ENCODE measurements at regions not wholly inside any gene's neighbourhood (a gene's known extent, or its start where the extent isn't known, plus 50 kb on each side); places are given as distances from the start of the nearest gene placed in this dataset.

DNA sequence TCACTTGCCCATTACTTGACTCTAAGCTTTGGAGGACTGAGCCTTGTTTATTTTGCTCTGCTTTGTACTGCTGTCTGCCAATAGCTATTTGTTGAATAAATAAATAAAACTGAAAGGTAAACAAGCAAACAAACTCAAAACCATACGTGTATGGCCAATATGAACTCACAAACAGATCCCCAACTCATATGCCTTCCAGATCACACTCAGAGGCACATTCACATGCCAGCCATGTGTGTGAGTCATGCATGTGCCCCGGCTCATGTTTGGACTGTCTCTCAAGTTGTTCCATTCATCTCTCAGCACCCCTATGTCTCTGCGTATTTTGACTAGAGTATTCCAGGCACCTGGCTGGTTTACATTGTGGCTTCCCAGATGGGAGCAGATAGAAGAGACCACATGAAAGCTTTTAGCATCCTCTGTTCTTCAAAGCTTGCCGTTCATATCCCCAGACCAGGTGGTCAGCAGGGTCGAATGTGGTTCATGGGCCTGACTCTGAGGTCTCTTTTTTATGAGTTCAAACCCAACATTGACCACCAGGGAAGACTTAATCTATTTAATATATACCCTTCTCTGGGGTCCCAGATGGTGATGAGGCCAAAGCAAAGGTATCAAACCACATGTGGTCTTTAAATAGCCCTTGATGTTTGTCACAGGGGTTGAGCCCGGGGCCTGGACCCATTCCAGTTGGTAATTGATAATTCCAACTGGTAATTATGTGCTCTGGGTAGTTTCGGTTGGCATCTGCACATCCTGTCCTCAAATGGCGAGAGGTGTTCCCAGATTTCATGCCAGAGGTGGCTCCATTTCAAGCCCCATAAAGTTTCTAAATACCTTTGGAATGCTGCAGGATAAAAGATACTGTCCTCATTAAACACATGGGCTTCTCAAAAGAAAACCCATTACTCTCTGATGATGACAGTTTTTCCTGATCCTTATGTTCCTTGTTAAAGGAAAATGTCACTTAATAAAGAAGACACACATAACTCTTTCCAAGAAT, 287.3 kb upstream of the MAF start:
- no peak for ATAC-seq
- TF ChIP-seq, protein P1, sequence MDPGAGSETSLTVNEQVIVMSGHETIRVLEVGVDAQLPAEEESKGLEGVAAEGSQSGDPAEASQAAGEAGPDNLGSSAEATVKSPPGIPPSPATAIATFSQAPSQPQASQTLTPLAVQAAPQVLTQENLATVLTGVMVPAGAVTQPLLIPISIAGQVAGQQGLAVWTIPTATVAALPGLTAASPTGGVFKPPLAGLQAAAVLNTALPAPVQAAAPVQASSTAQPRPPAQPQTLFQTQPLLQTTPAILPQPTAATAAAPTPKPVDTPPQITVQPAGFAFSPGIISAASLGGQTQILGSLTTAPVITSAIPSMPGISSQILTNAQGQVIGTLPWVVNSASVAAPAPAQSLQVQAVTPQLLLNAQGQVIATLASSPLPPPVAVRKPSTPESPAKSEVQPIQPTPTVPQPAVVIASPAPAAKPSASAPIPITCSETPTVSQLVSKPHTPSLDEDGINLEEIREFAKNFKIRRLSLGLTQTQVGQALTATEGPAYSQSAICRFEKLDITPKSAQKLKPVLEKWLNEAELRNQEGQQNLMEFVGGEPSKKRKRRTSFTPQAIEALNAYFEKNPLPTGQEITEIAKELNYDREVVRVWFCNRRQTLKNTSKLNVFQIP (CRISPR knock-in tag; IDR thresholded peaks at IDR 0.05; ENCODE audit: borderline replicate concordance, low read depth) = no peak
- no peak for TF ChIP-seq PPARA (CRISPR knock-in tag; IDR thresholded peaks at IDR 0.05; ENCODE audit: borderline replicate concordance)
- TF ChIP-seq SNAI2 (CRISPR knock-in tag; IDR thresholded peaks at IDR 0.05) = no peak
- no peak for TF ChIP-seq RARB (CRISPR knock-in tag; IDR thresholded peaks at IDR 0.05)
- no peak for TF ChIP-seq ZC3H10 (CRISPR knock-in tag; IDR thresholded peaks at IDR 0.05)
- TF ChIP-seq, protein P2, sequence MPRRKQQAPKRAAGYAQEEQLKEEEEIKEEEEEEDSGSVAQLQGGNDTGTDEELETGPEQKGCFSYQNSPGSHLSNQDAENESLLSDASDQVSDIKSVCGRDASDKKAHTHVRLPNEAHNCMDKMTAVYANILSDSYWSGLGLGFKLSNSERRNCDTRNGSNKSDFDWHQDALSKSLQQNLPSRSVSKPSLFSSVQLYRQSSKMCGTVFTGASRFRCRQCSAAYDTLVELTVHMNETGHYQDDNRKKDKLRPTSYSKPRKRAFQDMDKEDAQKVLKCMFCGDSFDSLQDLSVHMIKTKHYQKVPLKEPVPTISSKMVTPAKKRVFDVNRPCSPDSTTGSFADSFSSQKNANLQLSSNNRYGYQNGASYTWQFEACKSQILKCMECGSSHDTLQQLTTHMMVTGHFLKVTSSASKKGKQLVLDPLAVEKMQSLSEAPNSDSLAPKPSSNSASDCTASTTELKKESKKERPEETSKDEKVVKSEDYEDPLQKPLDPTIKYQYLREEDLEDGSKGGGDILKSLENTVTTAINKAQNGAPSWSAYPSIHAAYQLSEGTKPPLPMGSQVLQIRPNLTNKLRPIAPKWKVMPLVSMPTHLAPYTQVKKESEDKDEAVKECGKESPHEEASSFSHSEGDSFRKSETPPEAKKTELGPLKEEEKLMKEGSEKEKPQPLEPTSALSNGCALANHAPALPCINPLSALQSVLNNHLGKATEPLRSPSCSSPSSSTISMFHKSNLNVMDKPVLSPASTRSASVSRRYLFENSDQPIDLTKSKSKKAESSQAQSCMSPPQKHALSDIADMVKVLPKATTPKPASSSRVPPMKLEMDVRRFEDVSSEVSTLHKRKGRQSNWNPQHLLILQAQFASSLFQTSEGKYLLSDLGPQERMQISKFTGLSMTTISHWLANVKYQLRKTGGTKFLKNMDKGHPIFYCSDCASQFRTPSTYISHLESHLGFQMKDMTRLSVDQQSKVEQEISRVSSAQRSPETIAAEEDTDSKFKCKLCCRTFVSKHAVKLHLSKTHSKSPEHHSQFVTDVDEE (CRISPR knock-in tag; IDR thresholded peaks at IDR 0.05) = no peak

DNA sequence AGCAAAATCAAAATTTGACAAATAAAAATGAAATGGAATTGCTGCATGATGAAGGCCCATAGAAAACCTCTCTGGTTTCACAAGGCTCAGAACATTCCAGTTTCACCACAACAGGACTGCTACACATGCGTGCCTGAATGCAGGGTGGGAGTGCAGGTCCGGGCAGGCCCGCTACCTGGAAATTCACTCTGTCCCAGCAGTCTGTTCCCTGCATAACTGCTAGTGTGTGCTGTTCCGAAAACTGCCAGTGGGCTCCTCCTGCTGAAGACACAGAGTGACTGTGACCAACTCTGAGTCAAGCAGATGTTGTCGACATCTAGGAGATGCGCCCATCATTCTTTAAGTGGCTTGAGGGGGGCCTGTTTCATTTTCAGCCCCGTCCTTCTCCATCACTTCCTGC, 284.8 kb upstream of the MAF start:
- no peak for ATAC-seq
- TF ChIP-seq ZFP30 (CRISPR knock-in tag; IDR thresholded peaks at IDR 0.05) = no peak
- TF ChIP-seq, protein P3, sequence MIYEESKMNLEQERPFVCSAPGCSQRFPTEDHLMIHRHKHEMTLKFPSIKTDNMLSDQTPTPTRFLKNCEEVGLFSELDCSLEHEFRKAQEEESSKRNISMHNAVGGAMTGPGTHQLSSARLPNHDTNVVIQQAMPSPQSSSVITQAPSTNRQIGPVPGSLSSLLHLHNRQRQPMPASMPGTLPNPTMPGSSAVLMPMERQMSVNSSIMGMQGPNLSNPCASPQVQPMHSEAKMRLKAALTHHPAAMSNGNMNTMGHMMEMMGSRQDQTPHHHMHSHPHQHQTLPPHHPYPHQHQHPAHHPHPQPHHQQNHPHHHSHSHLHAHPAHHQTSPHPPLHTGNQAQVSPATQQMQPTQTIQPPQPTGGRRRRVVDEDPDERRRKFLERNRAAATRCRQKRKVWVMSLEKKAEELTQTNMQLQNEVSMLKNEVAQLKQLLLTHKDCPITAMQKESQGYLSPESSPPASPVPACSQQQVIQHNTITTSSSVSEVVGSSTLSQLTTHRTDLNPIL (CRISPR knock-in tag; IDR thresholded peaks at IDR 0.05; ENCODE audit: low read depth) = no peak

DNA sequence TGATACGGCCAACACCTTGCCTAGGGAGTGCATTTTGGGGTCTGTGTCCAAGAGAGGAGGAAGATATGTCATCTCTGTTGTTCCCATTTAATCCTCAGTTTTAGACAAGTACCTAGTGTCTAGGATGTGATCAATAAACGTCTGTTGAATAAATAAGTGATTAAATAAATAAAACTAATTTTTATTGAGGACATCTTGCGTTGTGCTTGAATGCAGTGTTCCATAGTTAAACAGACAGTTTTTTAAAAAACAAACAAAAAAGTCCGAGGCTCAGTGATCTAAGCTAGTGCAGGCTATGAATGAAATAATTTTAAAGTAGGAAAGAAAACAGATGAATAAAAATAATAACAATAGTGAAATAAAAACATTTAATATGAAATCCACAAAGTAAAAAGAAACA, 283.0 kb upstream of the MAF start:
- no peak for TF ChIP-seq ZNF565 (CRISPR knock-in tag; conservative IDR thresholded peaks at IDR 0.05; ENCODE audit: low read depth)
- TF ChIP-seq PATZ1 (CRISPR knock-in tag; IDR thresholded peaks at IDR 0.05; ENCODE audit: borderline replicate concordance) = no peak
- TF ChIP-seq ZFP3 (CRISPR knock-in tag; IDR thresholded peaks at IDR 0.05) = no peak
- no peak for TF ChIP-seq RARB (CRISPR knock-in tag; IDR thresholded peaks at IDR 0.05)
- TF ChIP-seq ZNF70 (CRISPR knock-in tag; IDR thresholded peaks at IDR 0.05) = no peak
- no peak for TF ChIP-seq GLIS3 (CRISPR knock-in tag; IDR thresholded peaks at IDR 0.05)
- no peak for TF ChIP-seq ZFP30 (CRISPR knock-in tag; IDR thresholded peaks at IDR 0.05)
- TF ChIP-seq ESRRG (CRISPR knock-in tag; IDR thresholded peaks at IDR 0.05) = no peak
- no peak for TF ChIP-seq ZC3H10 (CRISPR knock-in tag; IDR thresholded peaks at IDR 0.05)
- ATAC-seq = no peak

- ATAC-seq = no peak
- TF ChIP-seq ISL1 (CRISPR knock-in tag; IDR thresholded peaks at IDR 0.05) (no peak), TCF4 (CRISPR knock-in tag; IDR thresholded peaks at IDR 0.05; ENCODE audit: borderline replicate concordance) (no peak), SNAI2 (CRISPR knock-in tag; IDR thresholded peaks at IDR 0.05) (no peak), CSDC2 (CRISPR knock-in tag; IDR thresholded peaks at IDR 0.05) (no peak), RARB (CRISPR knock-in tag; IDR thresholded peaks at IDR 0.05) (no peak), PATZ1 (CRISPR knock-in tag; IDR thresholded peaks at IDR 0.05; ENCODE audit: borderline replicate concordance) (no peak), BACH2 (CRISPR knock-in tag; IDR thresholded peaks at IDR 0.05; ENCODE audit: borderline replicate concordance) (no peak), PPARA (CRISPR knock-in tag; IDR thresholded peaks at IDR 0.05; ENCODE audit: borderline replicate concordance) (no peak), ZFP30 (CRISPR knock-in tag; IDR thresholded peaks at IDR 0.05) (no peak), GLIS3 (CRISPR knock-in tag; IDR thresholded peaks at IDR 0.05) (no peak)
- TF ChIP-seq, protein P1 (CRISPR knock-in tag; IDR thresholded peaks at IDR 0.05; ENCODE audit: borderline replicate concordance, low read depth) = no peak
- TF ChIP-seq, protein P4, sequence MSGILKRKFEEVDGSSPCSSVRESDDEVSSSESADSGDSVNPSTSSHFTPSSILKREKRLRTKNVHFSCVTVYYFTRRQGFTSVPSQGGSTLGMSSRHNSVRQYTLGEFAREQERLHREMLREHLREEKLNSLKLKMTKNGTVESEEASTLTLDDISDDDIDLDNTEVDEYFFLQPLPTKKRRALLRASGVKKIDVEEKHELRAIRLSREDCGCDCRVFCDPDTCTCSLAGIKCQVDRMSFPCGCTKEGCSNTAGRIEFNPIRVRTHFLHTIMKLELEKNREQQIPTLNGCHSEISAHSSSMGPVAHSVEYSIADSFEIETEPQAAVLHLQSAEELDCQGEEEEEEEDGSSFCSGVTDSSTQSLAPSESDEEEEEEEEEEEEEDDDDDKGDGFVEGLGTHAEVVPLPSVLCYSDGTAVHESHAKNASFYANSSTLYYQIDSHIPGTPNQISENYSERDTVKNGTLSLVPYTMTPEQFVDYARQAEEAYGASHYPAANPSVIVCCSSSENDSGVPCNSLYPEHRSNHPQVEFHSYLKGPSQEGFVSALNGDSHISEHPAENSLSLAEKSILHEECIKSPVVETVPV (CRISPR knock-in tag; IDR thresholded peaks at IDR 0.05) = no peak
Observed at GRCh38 chr16:79882340-79883005, 281.9 kb upstream of the MAF start.
